Left ventricle myocardium inferior (tissue), 1 donor: ENCODE measurements at regions not wholly inside any gene's neighbourhood (a gene's known extent, or its start where the extent isn't known, plus 50 kb on each side); places are given as distances from the start of the nearest gene placed in this dataset.

Experiments
- DNase-seq: peaks from one replicate; pipeline ENCODE4 v3.0.0-alpha.2; 2020
- H3K27ac ChIP-seq: fragments of 200-600 bp; replicated peaks from 2 replicates; pipeline ENCODE4 v1.8.0; 2021
- H3K27me3 ChIP-seq: fragments of 200-600 bp; 2 replicates; pipeline ENCODE4 v1.8.0; 2021; ENCODE audit warnings: low read depth
- H3K36me3 ChIP-seq: fragments of 200-600 bp; 2 replicates; pipeline ENCODE4 v1.8.0; 2021
- H3K4me1 ChIP-seq: fragments of 200-600 bp; 2 replicates; pipeline ENCODE4 v1.8.0; 2021
- H3K4me3 ChIP-seq: fragments of 200-600 bp; 2 replicates; pipeline ENCODE4 v1.8.0; 2021; ENCODE audit warnings: mild to moderate bottlenecking, moderate library complexity
- H3K9me3 ChIP-seq: fragments of 200-600 bp; replicated peaks from 2 replicates; pipeline ENCODE4 v1.8.0; 2021
- CTCF ChIP-seq: fragments of 200-600 bp; IDR thresholded peaks from 2 replicates; pipeline ENCODE4 v1.8.0; 2021; ENCODE audit warnings: antibody characterized with exemption, mild to moderate bottlenecking, borderline replicate concordance
- intact Hi-C: fragments of 100-400 bp; cut with micrococcal nuclease; formaldehyde crosslinking; loops from one replicate; pipeline ENCODE4 v1.11.0; 2022
- donor health status: DM: no; HTN: yes; CAD: no; lungs with severe emphysema.

DNA sequence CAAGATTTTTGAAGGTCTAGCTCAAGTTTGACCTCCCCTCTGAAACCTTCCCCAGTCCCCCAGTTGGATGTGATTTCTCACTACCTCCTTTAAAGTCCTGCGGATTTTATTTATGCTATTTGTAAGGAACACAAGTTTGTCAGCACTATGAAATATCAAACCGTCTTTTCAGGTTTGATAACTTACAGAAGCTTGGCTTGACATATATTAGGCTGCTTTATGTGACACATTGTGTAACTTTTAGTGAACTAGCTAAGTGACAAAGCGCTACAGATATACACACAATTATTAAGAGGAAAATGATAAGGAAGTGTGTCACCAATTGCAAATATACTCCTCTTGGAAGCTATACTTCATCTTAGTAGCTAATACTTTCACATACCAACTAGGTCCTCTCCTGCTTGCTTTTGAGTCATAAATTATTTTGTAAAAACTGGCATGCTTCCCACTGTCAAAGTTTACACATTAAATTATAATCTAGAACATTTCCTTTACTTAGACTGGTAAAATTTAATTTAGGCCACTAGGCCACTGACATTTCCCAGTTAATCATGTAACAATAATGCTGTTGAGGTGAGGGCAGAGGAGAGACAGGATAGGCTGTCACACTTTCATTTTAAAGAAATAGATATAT, 149.5 kb downstream of the TMTC3 start:
- Histone ChIP-seq H3K4me3 (no peak overlapping the region), H3K9me3 (peaks cover 15% of the 10 kb centered on the region), H3K4me1 (no peaks in the 10 kb centered on the region), H3K27ac (no peak overlapping the region), H3K36me3 (no peaks in the 10 kb centered on the region), H3K27me3 (no peaks in the 10 kb centered on the region)
- DNase-seq = no peak
- no peak for TF ChIP-seq CTCF
- intact Hi-C loops = no loop called here

DNA sequence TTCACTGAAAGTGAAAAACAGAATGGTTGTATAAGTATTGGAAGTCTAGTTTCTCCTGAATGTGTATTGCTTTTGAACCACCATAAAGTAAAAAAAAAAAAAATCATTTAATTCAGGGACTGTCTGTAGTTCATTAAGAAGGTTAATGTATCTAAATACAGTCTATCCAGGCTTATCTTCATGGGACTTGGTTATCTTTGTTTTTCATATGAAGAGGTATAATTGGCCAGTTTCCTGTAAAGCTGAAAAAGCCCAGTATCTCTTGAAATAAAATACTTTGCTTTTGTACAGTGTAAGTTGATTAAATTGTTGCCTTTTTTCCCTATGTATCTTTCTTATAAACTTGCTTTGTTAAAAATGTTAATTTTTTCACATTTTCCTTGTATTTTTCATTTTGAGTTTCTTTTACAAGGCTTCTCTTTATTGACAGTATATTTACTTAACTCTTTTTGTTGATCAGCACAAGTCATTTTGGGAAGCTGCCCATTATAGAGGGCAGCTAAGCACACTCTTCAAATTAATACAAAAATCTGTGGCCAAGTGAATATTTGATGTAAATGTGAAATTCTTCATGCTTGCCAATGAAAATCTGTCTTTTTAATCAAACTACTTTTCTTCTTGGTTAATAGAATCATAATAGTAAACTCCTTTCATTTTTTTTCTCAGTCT, 156.0 kb downstream of the TMTC3 start:
- H3K4me3 ChIP-seq = no peak overlapping the region
- H3K9me3 ChIP-seq = peaks cover 15% of the 10 kb centered on the region
- intact Hi-C loops = no loop called here
- no peak overlapping the region for H3K27ac ChIP-seq
- no peak for TF ChIP-seq CTCF
- no peak for DNase-seq
- H3K36me3 ChIP-seq = no peaks in the 10 kb centered on the region
- no peaks in the 10 kb centered on the region for H3K4me1 ChIP-seq
- no peaks in the 10 kb centered on the region for H3K27me3 ChIP-seq

DNA sequence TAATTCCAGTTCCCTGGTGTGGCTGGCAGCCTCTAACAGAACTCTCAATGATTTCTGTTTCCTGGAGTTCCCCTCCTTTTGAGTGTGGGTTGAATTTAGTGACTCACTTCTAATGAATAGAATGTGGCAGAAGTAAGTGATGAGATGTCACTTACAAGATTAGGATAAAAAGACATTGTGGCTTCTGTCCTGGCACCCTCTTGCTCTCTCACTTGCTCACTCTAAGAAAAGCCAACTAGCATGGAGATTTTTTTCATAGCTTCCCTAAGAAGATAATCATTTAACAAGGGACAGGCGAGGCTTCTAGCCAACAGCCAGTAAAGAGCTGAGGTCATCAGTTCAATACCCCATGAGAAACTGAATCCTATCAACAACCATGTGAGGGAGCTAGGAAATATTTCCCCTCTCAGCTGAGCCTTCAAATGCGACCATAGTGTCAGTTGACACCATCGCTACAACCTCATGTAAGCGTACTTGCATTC, 156.7 kb downstream of the TMTC3 start:
- Histone ChIP-seq H3K27me3 (no peaks in the 10 kb centered on the region), H3K9me3 (peaks cover 10% of the 10 kb centered on the region), H3K4me3 (no peak overlapping the region), H3K27ac (no peak overlapping the region), H3K36me3 (no peaks in the 10 kb centered on the region), H3K4me1 (no peaks in the 10 kb centered on the region)
- TF ChIP-seq CTCF = no peak
- DNase-seq = no peak
- intact Hi-C loops = no loop called here

DNA sequence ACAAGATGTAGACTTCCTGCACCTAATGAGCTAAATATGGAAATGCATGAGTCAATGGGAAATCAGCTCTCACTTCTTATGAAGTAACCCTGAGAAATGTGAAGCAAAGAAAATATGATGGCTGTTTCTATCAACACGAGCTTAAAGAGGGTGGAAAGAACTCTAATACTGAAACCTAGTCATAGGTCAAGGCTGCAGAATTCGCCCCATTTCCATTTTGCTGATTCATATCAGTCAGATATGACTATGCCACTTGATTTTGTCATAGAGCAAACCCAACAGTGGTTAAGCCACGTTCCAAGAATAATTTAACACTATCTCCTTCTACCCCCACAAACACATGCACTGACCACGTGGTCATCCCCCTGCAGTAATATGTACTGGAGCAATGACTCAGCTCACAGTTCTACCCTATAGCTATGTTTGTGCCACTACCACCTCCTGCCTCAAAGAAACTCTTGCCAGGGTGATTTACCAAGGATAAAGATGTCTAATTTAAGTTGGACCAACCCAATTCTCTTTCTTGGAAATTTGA, 157.5 kb downstream of the TMTC3 start:
- TF ChIP-seq CTCF = no peak
- no peak for DNase-seq

DNA sequence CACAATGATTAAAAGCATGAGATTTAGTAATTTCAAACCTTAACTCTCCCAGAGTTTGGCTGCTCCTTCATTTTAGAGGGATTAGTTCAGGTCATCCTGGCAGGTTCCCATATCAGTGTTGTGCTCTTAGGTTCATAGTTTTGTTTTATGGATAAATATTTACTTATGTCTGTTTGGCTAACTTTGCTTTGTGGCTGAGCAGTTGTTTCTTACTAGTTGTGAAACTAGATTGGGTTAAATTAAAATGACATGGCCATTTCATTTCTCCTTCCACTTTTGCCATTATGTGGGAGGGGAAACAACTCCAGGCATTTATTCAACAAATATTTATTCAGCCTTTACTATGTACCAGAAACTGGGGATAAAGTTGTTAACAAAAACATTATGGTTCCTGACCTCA, 158.8 kb downstream of the TMTC3 start:
- Histone ChIP-seq H3K36me3 (no peaks in the 10 kb centered on the region), H3K27me3 (no peaks in the 10 kb centered on the region), H3K9me3 (no peaks in the 10 kb centered on the region), H3K4me1 (peaks cover 9% of the 10 kb centered on the region), H3K27ac (no peak overlapping the region), H3K4me3 (no peak overlapping the region)
- DNase-seq = no peak
- intact Hi-C loops = no loop called here
- TF ChIP-seq CTCF = no peak

More for the DNA sequence above, 157.5 kb downstream of the TMTC3 start:
- Histone ChIP-seq H3K27me3 (no peaks in the 10 kb centered on the region), H3K4me3 (no peak overlapping the region), H3K27ac (no peak overlapping the region), H3K36me3 (no peaks in the 10 kb centered on the region), H3K9me3 (peaks cover 3% of the 10 kb centered on the region), H3K4me1 (no peaks in the 10 kb centered on the region)
- intact Hi-C loops = no loop called here
